ENCODE measurements at regions not wholly inside any gene's neighbourhood (a gene's known extent, or its start where the extent isn't known, plus 50 kb on each side); places are given as distances from the start of the nearest gene placed in this dataset.
"Not testable (repeated sequence)": the region's sequence is repeated elsewhere in the genome, so short reads cannot be mapped to it uniquely, and the experiment has no call there.

DNA sequence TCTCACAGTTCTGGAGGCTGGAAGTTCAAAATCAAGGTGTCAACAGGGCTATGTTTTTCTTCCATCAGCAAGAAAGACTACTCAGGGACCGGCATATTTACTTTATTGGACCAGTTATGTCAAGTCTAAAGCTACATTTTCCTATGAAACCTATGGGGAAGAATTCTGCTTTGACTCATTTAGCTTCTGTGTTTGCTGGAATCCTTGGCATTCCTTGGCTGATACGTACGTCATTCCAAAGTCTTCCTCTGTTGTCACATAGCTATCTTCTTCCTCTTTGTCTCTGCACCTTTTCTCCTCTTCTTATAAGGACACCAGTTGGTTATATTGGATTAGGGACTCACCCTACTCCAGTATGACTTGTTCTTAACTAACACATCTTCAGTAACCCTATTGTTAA is 137.4 kb upstream of the FBXO11 start:
- DNase-seq, result no peak

DNA sequence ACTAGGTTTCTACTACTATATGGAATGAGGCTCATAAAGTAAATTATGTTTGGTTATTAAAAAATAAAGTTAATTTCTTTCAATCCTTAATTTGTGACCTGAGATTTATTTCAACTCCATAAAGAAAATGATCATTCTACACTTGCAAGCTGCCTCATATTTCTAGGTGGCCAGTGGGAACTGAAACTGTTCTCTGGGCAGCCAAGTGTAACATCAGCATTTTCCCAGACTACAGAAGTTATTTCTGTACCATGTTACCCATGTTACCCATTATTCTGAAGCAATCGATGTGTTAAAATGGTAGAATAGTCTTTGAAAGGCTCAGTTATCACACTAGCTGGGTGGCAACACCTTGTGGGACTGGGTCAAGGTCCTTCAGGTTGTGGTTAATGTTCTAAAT is 139.3 kb upstream of the FBXO11 start:
- peak in 1 of 56 donors; percentile 1 for DNase-seq

DNA sequence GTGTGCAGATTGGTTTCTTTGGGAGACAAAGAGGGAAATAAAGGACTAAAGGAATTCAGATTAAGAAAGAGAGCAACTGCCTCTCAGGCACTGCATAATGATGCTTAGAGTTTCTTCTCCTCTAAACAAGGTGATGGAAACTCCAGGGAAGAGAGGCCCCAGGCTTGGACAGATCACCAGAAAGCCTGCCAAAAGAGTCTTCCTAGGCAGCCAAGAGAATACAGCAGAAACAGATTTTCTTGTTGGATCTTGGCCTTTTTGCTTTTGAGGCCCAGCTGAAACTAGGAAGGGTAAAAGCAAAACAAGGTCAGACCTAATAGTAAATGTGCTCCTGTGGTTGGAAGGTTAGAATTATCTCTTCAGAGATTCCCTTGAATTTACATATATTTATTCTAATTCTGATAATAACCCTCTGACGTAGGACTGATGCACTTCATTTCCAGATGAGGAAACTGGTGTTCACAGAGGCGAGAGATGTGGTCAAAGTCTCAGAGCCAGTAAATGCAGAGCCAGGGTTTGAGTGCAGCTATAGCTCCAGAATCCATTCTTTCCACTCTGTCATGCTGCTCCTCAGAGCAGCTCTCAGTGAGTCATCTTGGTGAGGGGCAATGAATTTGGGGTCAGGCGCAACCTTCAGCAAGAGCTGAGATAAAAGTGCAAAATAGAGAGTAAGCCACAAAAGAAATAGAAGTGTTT is 142.3 kb upstream of the FBXO11 start:
- no peak for DNase-seq

DNA sequence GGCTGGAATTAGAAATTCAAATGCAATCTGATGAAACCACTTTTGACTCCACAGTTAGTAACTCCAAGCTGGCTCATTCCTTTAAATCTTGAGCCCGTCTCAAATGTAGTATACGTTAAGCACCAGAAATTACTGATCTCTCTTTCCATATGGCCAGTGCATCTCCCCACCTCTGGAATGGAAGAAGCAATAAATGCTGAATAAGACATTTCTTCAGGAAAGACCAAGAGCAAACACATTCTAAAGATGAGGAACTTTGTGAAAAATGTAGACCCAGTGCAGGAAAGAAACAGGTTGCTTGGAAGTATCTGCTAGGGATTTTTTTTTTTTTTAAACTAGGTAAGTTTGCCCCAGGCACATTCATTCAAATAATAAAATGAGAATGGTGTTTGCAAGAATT is 143.1 kb upstream of the FBXO11 start:
- no peak for DNase-seq

DNA sequence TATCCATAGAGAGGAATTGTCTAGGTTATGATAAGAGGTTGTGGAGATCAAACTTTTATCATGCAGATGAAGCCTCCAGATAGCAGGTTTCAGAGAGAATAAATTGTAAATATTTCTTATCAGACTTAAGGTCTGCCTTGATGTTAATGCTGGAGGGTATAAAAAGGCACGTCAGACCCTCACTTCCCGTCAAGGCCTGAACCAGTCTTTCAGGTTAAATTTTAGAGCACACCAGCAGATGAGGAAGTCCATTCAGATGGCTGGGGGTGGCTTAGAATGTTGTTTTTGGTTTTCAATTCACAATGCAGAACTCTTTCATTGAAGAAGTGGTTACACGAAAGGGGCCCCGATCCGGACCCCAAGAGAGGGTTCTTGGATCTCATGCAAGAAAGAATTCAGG is 144.4 kb upstream of the FBXO11 start:
- DNase-seq, result no peak

DNA sequence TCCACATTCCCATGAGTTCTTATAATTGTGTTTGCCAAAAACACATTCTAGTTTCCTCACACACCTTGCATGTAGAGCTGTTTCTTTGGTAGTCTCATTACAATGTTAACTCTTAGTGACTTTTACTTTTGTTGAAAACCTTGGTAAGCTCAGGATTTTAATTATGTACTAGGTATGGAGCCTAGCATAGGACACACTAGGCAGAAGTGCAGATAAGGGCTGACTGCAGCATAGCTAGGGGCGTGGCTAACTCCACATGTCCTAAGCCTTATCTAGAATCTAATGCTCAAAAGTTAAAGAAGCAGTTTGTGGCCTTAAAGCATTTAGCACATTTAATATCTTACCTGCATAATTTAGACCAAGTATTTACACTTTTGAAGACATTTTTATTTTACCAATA is 153.7 kb upstream of the FBXO11 start:
- DNase-seq, result no peak

DNA sequence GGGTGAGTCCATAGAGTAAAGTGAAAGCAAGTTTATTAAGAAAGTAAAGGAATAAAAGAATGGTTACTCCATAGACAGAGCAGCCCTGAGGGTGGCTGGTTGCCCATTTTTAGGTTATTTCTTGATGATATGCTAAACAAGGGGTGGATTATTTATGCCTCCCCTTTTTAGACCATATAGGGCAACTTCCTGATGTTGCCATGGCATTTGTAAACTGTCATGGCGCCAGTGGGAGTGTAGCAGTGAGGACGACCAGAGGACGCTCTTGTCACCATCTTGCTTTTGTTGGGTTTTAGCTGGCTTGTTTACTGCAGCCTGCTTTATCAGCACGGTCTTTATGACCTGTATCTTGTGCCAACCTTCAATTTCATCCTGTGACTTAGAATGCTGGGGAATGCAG is 155.4 kb upstream of the FBXO11 start:
- not testable (repeated sequence) for DNase-seq

DNA sequence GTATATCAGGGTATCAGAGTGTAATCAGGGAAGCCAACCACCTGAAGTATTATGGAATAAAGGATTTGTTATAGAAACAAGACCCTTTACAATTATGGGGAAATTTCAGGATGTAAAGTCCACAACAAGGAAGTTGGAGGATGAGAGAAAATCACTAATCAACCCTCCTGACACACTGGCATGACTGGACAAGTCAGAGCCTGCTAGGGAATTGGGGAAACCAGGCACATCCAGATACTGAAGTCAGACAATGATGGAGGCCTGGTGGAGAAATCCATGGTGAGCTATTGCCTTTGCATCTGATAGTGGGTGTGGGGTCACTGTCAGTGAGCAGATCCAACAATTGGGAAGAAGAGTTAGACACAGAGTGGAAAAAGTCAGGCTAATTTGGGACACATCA is 158.8 kb upstream of the FBXO11 start:
- DNase-seq, result no peak

DNA sequence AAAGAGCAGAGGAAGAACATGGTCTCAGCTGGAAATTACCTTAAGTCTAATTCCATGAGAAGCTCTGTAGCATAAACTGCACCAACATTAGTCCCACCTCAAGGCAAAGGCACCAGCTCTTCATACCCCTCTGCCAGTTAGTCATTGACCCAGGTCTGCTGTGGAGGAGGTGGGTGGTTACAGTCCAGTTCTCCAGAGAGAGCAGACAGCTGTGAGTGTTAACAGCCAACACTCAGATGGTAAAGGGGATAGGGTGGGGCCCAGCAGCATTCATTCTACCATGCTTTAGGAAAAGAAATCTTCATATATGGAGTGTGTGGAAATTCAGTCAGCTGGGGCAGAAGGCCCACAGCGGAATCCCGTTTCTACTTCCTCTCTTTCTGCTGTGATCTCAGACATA is 159.7 kb upstream of the FBXO11 start:
- no peak for DNase-seq

DNA sequence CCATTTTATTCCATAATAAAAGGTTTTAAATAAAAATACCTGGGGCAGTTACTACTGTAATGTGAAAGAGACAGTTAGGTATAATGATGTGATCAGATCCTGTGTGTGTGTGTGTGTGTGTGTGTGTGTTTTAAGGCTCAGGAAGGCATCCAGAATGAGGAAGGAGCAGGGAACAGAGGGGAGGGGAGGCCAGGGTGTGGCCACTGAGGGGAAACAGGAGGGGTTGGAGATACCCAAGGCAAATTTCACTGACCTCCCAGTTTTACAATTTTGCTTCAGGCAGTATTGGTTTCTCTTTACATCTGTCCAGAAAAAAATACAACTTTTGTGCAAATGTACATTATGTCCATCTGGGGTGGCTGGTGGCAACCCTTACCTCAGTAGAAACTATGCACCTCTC is 163.5 kb upstream of the FBXO11 start:
- DNase-seq, result no peak

DNA sequence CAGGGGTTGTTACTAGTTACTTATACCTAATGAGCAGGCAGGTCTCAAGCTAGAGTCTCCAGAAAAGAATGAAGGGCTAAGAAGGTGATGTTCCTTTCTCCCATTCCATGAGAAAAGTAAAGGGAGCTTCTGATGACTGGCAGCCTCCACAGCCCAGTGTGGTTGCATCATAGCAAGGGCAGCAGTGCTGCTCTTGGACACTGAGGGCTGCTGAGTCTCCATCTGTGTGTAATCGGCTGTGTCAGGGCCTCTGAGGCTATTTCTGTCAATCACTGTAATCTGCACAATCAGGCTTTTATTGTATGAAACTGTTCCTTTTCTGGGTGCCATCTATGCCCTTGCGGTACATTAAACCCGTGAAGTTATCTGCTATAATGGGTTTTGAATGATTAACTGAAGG is 164.1 kb upstream of the FBXO11 start:
- peak in 7 of 56 donors; percentile 1 to 16 (median 7) for DNase-seq

DNA sequence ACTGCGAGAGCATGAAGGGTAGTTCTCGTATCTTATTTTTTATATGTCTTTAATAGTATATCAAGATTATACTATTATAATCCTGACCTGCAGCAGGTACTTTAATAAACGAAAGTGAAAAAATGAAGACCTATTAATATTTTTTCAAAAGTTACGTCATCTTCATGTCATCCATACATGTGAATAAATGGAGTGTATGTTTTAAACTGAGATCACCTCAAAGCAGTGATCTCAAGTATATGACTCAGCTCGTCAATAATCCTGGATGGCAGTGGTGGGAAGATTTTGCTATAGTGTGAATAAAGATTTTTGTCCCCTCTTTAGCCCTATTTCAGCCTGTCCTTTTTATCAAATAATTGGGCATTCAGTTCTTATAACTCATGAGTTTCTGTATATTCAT is 166.3 kb upstream of the FBXO11 start:
- DNase-seq, result no peak

DNA sequence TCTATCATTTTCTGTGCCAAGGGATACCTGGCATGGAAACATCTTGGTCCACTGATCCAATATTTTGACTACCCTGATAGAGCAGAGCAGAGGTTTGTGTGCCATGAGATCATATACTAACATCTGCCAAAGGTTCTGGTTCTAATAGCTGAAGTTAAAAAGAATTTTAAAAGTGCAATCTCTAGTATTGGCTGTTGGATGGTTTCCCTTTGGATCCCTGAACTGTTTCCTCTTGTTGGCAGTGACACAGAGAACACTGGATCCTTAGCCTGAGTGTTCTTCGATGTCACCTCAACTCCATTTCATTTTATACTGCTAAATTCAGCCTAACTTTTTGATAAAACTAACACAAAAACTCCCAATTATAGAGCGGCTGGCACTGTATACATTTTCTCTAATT is 169.3 kb upstream of the FBXO11 start:
- DNase-seq, result no peak

DNA sequence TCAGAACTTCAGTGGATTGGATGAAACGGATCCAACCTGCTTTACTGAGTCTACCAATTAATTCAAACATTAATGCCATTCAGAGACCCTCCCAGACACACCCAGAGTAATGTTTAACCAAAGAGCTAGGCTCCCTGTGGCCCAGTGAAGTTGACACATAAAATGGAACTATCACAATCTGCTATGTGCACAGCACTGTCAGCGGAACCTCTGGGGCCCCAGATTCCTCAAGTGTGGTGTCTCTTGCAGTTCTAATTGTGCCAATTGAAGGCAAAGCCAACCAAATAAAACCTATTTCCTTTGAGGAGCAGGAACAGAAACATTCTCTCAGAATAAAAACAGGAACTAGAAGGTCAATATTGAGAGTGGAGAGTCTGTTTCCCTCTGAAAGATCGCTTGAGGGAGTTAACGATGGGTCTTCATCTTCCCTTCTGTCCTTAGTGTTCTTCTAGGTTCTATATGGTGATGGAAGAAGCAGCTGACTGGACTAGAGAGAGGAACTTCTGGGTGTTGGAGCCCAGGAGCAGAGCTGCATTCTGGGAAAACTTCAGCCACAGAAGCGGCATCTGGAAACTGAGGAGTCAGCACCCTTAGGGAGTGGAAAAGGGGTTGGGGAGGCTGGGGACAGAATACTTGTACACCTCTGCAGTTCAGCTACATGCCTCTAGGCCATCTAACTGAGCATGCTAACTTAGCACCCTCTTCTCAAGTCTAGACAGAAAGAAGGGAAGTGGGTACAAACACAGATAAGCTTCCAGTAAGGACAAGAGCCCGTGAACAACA is 174.4 kb upstream of the FBXO11 start:
- DNase-seq, result peak in 9 of 56 donors; percentile 3 to 13 (median 8)

DNA sequence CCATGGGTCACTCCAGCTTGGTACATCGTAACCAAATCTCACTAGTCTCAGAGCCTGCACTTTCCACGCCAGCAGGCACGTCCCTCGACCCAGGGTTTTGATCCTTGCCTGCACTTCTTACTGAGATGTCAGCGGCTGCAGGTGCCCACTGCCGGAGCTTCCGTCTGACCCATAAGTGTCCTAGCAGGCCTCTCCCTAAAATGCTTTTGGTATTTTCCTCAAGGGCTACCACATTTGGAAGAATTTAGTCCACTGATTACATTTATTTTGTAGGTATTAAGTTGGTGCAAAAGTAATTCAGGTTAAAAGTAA is 175.0 kb upstream of the FBXO11 start:
- DNase-seq, result no peak

DNA sequence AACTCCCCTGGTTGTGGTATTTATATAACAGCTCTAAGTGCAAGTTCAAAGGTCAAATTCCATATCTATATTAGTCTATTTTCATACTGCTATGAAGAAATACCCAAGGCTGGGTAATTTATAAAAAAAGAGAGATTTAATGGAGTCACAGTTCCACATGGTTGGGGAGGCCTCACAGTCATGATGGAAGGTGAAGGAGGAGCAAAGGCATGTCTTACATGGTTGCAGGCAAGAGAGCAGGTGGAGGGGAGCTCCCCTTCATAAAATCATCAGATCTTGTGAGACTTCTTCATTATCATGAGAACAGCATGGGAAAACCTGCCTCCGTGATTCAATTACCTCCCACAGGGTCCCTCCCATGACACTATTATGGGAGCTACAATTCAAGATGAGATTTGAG is 179.6 kb upstream of the FBXO11 start:
- DNase-seq, result no peak

DNA sequence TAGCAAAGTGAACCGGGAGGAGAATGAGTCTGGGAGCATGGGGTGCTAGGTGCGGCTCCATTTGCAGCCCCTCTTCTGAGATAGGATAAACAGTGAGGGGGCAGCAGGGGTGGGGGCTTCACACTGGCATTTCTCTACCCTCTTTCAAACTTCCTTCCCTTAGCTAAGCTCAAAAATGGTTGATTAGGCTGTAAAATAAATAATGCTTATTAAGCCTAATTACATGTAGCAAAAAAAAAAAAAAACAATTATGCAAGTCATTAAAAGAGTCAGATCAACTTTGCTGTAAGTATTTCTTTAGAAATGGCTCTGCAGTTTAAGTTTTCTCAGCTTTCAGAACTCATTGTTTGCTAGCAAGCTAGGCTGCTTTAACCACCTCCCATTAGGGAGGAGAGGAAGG is 182.7 kb upstream of the FBXO11 start:
- DNase-seq, result no peak

DNA sequence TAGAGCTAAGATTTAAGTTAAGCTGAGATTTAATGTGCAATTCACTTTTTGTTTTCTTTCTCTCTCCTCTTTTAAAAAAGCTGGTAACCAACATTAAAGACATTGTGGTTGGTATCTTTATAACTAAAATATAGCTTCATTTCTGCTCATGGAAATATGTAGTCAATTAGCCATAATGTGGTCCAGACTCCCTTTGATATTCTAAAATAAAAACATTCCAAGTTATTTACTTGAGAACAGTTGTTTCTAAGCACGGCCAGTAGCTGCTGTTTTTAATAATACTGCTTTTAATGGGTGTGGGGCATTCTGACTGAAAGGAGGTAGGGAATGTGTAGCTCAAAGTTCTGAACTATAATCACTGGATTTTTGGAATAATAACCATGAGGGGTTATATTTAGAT is 183.3 kb upstream of the FBXO11 start:
- no peak for DNase-seq

DNA sequence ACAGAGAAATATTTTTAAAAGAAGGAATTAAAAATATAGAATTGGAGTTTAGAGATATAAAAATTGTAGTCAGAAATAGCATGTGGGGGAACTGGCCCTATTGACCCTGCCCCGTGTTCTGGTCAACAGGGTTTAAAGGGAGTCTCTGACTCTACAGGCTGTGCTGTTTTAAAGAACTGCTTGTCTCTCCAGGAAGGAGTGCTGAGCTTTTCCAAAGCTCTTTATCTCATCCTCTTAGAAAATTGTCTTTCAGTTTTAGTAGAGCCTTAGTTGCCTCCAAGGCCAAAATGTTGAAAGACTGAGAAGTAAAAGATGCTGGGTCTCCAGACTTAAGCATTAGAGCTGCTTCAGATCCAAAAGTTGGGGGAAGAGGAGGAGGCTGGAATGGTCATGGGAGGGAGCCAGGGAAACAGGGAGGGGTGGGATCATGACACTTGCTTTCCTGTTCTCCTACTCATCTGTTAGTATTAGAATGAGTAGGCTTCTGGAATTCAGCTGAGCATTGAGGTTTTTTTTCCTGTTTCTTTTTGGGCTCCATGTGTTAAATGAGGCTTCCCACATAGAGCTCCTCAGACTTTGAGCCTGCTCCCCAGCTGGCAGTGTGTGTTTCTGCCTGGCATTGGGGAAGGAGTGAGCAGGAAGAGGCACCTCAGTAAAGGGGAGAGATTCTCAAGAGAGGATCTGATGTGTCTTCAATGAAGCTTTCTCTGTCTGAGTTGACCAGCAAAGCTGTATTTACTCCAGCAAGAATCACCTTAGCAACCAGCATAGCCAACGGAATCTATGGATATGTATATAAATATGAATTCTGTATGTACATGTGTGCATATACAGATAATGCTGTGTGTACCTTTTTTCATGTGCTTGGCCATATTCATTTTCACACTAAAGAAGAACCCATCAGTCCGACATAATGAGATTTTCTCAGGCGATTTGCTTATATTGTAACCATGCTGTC is 186.8 kb upstream of the FBXO11 start:
- no peak for DNase-seq

DNA sequence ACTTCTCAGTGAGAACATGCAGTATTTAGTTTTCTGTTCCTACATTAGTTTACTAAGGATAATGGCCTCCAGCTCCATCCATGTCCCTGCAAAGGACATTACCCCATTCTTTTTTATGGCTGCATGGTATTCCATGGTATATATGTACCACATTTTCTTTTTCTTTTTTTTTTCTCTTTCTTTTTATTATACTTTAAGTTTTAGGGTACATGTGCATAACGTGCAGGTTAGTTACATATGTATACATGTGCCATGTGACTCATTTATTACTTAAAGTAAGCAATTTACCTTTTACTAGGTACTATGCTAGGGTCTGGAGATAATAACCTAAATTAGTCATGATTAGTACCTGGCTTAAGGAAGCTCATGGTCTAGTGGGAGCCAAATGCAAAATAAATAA is 190.5 kb upstream of the FBXO11 start:
- not testable (repeated sequence) for DNase-seq

DNA sequence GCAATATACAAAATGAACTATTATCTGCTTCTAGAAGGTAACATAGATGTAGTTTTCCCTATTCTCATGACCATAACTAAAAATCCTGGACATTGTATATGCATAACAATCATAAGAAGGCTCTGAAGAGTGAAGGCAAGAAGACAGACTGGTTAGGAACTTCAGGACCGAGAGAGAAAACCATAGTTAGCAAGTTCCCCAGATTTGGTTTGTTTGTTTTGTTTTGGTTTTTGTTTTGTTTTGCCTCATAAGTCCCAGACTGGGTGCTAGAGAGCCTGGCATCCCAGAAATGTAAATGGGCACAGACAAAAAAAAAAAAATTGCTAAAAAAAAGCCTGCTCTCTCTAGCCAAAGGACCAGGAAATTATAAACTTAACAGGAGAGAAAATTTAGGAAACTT is 192.2 kb upstream of the FBXO11 start:
- no peak for DNase-seq

DNA sequence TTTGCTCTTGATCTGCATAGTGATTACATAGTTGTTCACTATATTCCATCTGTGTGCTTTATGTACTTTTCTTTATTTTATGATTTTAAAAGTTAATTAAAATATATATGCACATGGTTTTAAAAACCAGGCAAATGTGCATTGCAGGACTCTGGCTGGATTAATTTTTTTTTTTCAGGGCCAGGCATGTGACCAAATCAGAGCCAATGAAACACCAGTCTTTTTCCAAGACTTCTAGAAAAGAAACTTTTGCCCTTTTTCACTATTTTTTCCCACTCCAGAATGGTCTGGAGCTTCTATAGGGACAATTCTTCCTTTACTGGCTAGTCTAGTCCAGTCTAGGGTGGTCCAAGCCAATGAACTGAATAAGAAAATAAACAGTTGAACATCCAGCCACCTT is 198.1 kb upstream of the FBXO11 start:
- no peak for DNase-seq
